HEK293T (cell line): ENCODE measurements at regions not wholly inside any gene's neighbourhood (a gene's known extent, or its start where the extent isn't known, plus 50 kb on each side); places are given as distances from the start of the nearest gene placed in this dataset.
"Not testable (repeated sequence)": the region's sequence is repeated elsewhere in the genome, so short reads cannot be mapped to it uniquely, and the experiment has no call there.

Experiments used
- CTCF ChIA-PET: fragments of 350-600 bp; formaldehyde crosslinking; extraction: SDS; loops from one replicate; lab custom pipeline; 2021; ENCODE audit warnings: antibody characterized with exemption, inconsistent platforms; lab: Yijun Ruan, JAX
- POLR2A ChIA-PET: fragments of 350-600 bp; formaldehyde crosslinking; extraction: SDS; loops from one replicate; lab custom pipeline; 2020; ENCODE audit warnings: antibody characterized with exemption, inconsistent platforms; lab: Yijun Ruan, JAX
- DNase-seq: peaks from one replicate; pipeline ENCODE4 v3.0.0; 2012; ENCODE audit warnings: mixed read lengths; ENCODE audit errors: extremely low spot score
- ARNT ChIP-seq: fragments of 450-650 bp; IDR thresholded peaks from 2 replicates; pipeline ENCODE4 v1.6.1; 2017; ENCODE audit warnings: mild to moderate bottlenecking
- BHLHE40 ChIP-seq: fragments of 450-650 bp; IDR thresholded peaks from 2 replicates; pipeline ENCODE4 v1.6.1; 2016; ENCODE audit warnings: mild to moderate bottlenecking, moderate library complexity, borderline replicate concordance
- CTBP1 ChIP-seq: fragments of 450-650 bp; IDR thresholded peaks from 2 replicates; pipeline ENCODE4 v1.6.1; 2016; ENCODE audit warnings: borderline replicate concordance
- ELF4 ChIP-seq: fragments of 450-650 bp; IDR thresholded peaks from 2 replicates; pipeline ENCODE4 v1.6.1; 2017; ENCODE audit warnings: antibody characterized with exemption
- FOXA1 ChIP-seq: fragments of 450-650 bp; IDR thresholded peaks from 2 replicates; pipeline ENCODE4 v1.6.1; 2016; ENCODE audit warnings: mild to moderate bottlenecking
- FOXK2 ChIP-seq: fragments of 450-650 bp; IDR thresholded peaks from 2 replicates; pipeline ENCODE4 v1.6.1; 2016; ENCODE audit warnings: mild to moderate bottlenecking
- FOXM1 ChIP-seq: fragments of 450-650 bp; IDR thresholded peaks from 2 replicates; pipeline ENCODE4 v1.6.1; 2017; ENCODE audit warnings: mild to moderate bottlenecking, borderline replicate concordance
- HDGF ChIP-seq: fragments of 450-650 bp; IDR thresholded peaks from 2 replicates; pipeline ENCODE4 v1.6.1; 2017; ENCODE audit warnings: antibody characterized with exemption, borderline replicate concordance
- L3MBTL2 ChIP-seq: fragments of 450-650 bp; conservative IDR thresholded peaks from 2 replicates; pipeline ENCODE4 v1.6.1; 2016; ENCODE audit warnings: mild to moderate bottlenecking
- LEF1 ChIP-seq: fragments of 450-650 bp; IDR thresholded peaks from 2 replicates; pipeline ENCODE4 v1.6.1; 2017; ENCODE audit warnings: mild to moderate bottlenecking, borderline replicate concordance
- NFRKB ChIP-seq: fragments of 450-650 bp; IDR thresholded peaks from 2 replicates; pipeline ENCODE4 v1.6.1; 2016; ENCODE audit warnings: mild to moderate bottlenecking, moderate library complexity
- SP1 ChIP-seq: fragments of 450-650 bp; IDR thresholded peaks from 2 replicates; pipeline ENCODE4 v1.6.1; 2017
- SUZ12 ChIP-seq: fragments of 450-650 bp; IDR thresholded peaks from 2 replicates; pipeline ENCODE4 v1.6.1; 2016; ENCODE audit warnings: mild to moderate bottlenecking
- TARDBP ChIP-seq: fragments of 450-650 bp; IDR thresholded peaks from 2 replicates; pipeline ENCODE4 v1.6.1; 2016
- ZNF384 ChIP-seq: fragments of 450-650 bp; IDR thresholded peaks from 2 replicates; pipeline ENCODE4 v1.6.1; 2016
- TF ChIP-seq, protein P1 (sequence below): fragments of 450-650 bp; IDR thresholded peaks from 2 replicates; pipeline ENCODE4 v1.6.1; 2016

DNA sequence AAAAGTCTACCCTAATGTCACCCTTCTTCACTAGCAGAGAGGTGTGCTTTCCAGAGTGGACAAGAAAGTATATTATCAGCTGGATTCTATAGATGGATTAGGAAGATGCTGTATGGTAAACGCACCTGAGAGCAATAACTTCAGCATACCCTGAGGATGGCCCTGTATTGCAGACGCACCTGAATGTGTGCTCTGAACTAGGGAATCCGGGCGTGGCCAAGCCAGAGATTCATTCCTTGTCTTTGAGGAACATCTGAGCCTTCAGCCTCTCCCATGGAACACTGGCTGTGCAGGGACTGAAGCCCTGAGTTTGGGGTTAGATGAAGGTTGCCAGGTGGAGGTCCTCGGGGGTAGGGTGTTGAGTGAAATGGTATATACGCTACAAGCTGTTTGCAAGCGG lies 66.2 kb upstream of the NFE2L3 start:
- no peak for DNase-seq
- TF ChIP-seq CTBP1 (no peak), SUZ12 (no peak), BHLHE40 (no peak)
- CTCF ChIA-PET = no interaction called here
- POLR2A ChIA-PET = no interaction called here

DNA sequence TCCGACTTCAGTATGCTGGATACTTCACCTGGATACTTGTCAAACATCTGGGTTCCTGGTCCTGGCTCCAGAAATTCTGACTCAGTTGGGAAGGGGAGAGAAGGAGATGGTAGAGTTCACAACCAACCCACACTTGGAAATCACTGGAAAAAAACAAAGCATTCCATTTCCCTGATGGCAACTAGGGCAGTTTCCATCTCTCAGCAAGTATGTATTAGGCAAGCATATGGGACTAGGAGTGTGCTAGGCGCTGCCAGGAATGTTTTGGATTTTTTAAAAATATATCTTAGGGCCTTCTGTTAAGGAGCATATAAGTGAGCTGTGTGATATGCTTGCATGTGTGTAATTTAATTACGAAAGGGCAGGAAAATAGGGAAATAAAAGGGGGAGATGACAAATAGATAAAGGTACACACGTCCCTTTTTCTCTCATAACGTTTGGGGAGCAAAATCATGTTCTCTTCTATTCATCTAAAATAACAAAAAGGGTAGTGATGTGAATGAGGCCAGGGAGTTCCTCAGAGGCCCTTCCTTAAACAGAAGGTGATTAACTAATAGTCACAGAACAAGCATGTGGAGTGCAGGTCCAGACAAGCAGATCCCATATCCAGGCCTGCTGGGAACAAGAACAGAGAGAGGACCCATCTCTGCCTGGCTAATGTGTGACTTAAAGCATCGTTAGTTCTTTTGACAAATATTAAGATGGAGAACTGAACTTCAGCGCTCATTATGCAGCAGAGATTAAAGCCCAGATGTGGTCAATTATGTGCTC lies 64.5 kb upstream of the NFE2L3 start:
- no peak for DNase-seq
- ChIA-PET CTCF (no interaction called here), POLR2A (interaction anchor here (1.0 kb wide), 1 partner anchor 65 kb away, joined by 3 read pairs; the partner anchor contains the start of gene NFE2L3)
- TF ChIP-seq SUZ12 (no peak), CTBP1 (no peak), TARDBP (no peak), FOXK2 (no peak), ARNT (no peak), SP1 (no peak), LEF1 (no peak), ELF4 (no peak), NFRKB (no peak), HDGF (no peak), FOXA1 (no peak)
- TF ChIP-seq, protein P1, sequence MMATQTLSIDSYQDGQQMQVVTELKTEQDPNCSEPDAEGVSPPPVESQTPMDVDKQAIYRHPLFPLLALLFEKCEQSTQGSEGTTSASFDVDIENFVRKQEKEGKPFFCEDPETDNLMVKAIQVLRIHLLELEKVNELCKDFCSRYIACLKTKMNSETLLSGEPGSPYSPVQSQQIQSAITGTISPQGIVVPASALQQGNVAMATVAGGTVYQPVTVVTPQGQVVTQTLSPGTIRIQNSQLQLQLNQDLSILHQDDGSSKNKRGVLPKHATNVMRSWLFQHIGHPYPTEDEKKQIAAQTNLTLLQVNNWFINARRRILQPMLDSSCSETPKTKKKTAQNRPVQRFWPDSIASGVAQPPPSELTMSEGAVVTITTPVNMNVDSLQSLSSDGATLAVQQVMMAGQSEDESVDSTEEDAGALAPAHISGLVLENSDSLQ = no peak

DNA sequence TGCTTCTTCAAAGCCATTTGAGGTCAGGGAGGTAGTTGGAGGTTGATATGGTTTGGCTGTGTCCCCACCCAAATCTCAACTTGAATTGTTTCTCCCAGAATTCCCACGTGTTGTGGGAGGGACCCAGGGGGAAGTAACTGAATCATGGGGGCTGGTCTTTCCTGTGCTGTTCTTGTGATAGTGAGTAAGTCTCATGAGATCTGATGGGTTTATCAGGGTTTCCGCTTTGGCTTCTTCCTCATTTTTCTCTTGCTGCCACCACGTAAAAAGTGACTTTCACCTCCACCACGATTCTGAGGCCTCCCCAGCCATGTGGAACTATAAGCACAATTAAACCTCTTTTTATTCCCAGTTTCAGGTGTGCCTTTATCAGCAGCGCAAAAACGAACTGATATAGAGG lies 62.5 kb upstream of the NFE2L3 start:
- POLR2A ChIA-PET = interaction anchor here (1.1 to 1.7 kb wide), 3 partner anchors 109 to 115 kb away, joined by 3 to 4 read pairs (median 4); partner anchors contain the start of genes CBX3 and HNRNPA2B1
- CTCF ChIA-PET = interaction anchor here (0.8 to 1.3 kb wide), 2 partner anchors 196 to 276 kb away, joined by 3 to 4 read pairs; no protein-coding TSS in a partner anchor
- not testable (repeated sequence) for DNase-seq

DNA sequence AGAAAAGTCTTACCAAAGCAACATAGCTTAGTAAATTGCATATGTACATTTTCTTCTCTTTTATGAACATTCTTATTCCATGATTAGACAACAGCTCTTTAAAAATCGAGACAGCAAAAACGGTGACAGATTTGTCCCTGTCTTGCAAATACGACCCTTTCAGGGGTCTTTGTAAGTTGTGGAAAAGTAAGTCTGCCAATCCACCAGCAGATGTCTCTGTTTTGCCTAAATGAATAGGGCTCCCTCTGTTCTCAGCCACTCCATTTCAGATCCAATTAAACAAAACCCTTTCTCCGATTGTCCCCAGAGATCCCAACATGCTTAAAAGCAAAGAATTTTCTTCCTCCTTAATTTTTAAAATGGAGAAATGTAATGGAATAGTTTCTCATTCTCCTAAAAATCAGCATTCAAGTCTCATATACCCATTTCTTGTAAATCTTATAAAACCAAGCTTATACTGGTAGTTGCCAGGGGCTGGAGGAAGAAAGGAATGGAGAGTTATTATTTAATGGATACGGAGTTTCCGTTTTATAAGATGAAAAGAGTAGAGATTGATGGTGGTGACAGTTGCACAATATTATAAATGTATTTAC lies 61.0 kb upstream of the NFE2L3 start:
- POLR2A ChIA-PET = interaction anchor here (0.7 to 1.4 kb wide), 4 partner anchors 61 to 195 kb away, joined by 3 to 5 read pairs (median 4); partner anchors contain the start of genes HNRNPA2B1 and NFE2L3
- TF ChIP-seq FOXK2 (no peak), TARDBP (no peak), CTBP1 (no peak), BHLHE40 (no peak), ELF4 (no peak), ZNF384 (no peak), FOXM1 (no peak), ARNT (no peak), HDGF (no peak)
- TF ChIP-seq, protein P1 = no peak
- peak; percentile 61 for DNase-seq
- CTCF ChIA-PET = interaction anchor here (0.6 to 1.9 kb wide), 16 partner anchors 8 to 274 kb away, joined by 3 to 16 read pairs (median 3); partner anchors contain the start of gene NFE2L3

DNA sequence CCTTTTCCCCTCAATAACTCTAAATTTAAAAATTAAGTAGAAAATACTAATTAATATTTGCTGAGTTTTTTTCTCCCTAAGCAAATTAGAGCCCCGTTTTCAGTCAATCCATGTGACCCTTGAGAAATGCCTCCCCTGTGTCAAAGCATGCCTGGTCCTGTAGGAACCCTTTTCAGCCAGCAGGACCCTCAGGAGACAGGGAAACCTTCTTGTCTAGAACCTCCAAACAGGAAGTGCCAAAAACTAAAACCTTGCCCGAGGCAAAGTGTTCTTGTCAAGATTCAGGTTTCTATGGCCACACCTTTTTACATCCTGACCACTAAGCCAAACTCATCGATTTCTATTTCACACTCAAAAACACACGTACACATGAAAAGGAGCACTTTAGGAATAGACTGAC lies 60.1 kb upstream of the NFE2L3 start:
- CTCF ChIA-PET = interaction anchor here (0.7 to 1.9 kb wide), 3 partner anchors 9 to 273 kb away, joined by 3 to 13 read pairs (median 9); no protein-coding TSS in a partner anchor
- TF ChIP-seq L3MBTL2 (no peak), BHLHE40 (no peak), FOXK2 (no peak), NFRKB (no peak), ELF4 (no peak)
- TF ChIP-seq, protein P1 = no peak
- DNase-seq = peak; percentile 42
- POLR2A ChIA-PET = interaction anchor here (0.9 to 1.4 kb wide), 4 partner anchors 91 to 108 kb away, joined by 3 to 5 read pairs (median 4); partner anchors contain the start of gene HNRNPA2B1

DNA sequence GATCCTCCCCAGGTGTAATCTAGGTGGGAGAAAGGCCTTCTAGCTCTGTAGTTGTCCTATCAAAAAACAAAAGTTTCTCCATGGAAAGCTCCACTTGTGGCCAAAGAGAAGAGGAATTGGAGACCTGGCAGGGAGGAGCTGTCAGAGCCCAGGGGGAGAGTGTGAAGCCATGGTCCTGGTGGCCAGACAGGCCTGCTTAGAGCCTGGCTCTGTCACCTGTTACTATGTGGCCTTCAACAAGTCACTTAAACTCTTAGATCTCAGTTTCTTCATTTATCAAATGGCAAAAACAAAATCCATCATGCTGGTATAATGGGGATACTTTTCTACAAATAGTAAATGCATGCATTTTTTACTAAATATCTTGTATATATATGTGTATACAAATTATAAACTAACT lies 59.0 kb upstream of the NFE2L3 start:
- ChIA-PET CTCF (no interaction called here), POLR2A (interaction anchor here (1.3 kb wide), 1 partner anchor 107 kb away, joined by 4 read pairs; the partner anchor contains the start of gene HNRNPA2B1)
- TF ChIP-seq HDGF (no peak), FOXA1 (no peak), SP1 (no peak)

DNA sequence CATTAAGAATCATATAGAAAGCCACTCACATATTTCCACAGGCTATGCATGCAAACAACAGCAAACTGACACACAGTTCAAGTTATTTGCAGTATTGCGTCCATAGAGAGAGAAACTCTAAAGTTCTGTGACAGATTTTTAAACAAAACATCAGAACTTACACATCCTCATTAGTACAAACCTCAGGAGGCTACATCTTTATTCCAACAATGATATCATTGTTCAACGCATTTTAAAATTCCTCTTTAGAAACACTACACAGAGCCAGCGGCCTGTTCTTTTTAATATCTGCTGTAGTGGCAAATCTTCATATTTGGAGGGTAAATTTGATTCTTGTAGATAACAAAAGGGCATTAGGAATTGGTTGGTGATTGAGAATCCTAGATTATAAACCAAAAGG lies 55.9 kb upstream of the NFE2L3 start:
- no peak for DNase-seq
- CTCF ChIA-PET = no interaction called here
- TF ChIP-seq NFRKB (no peak), LEF1 (no peak), CTBP1 (no peak), SUZ12 (no peak), ZNF384 (no peak), L3MBTL2 (no peak), ARNT (no peak), BHLHE40 (no peak), FOXA1 (no peak), ELF4 (no peak), SP1 (no peak), FOXM1 (no peak), HDGF (no peak), TARDBP (no peak), FOXK2 (no peak)
- TF ChIP-seq, protein P1 = no peak
- POLR2A ChIA-PET = no interaction called here

More for the DNA sequence above, 59.0 kb upstream of the NFE2L3 start:
- DNase-seq = no peak
